Ishikawa (cell line): ENCODE measurements at regions not wholly inside any gene's neighbourhood (a gene's known extent, or its start where the extent isn't known, plus 50 kb on each side); places are given as distances from the start of the nearest gene placed in this dataset.

ENCODE experiments used
- CEBPB ChIP-seq: IDR thresholded peaks from 2 replicates; pipeline ENCODE4 v1.6.1; 2012
- CREB1 ChIP-seq: IDR thresholded peaks from 2 replicates; pipeline ENCODE4 v1.6.1; 2012; ENCODE audit warnings: low read depth
- EGR1 ChIP-seq: IDR thresholded peaks from 2 replicates; pipeline ENCODE4 v1.6.1; 2012
- EP300 ChIP-seq: IDR thresholded peaks from 2 replicates; pipeline ENCODE4 v1.6.1; 2012; ENCODE audit warnings: borderline replicate concordance
- FOXM1 ChIP-seq: IDR thresholded peaks from 2 replicates; pipeline ENCODE4 v1.6.1; 2012; ENCODE audit warnings: low read depth, borderline replicate concordance
- NFIC ChIP-seq: IDR thresholded peaks from 2 replicates; pipeline ENCODE4 v1.6.1; 2012
- RAD21 ChIP-seq: IDR thresholded peaks from 2 replicates; pipeline ENCODE4 v1.6.1; 2012; ENCODE audit warnings: low read depth
- TAF1 ChIP-seq: IDR thresholded peaks from 2 replicates; pipeline ENCODE4 v1.6.1; 2012; ENCODE audit warnings: low read depth, mild to moderate bottlenecking
- TCF12 ChIP-seq: IDR thresholded peaks from 2 replicates; pipeline ENCODE4 v1.6.1; 2012; ENCODE audit warnings: low read depth
- TEAD4 ChIP-seq: IDR thresholded peaks from 2 replicates; pipeline ENCODE4 v1.6.1; 2012
- YY1 ChIP-seq: IDR thresholded peaks from 2 replicates; pipeline ENCODE4 v1.6.1; 2012; ENCODE audit warnings: low read depth
- ZBTB7A ChIP-seq: IDR thresholded peaks from 2 replicates; pipeline ENCODE4 v1.6.1; 2012; ENCODE audit warnings: low read depth
- TF ChIP-seq, protein P1 (sequence below): IDR thresholded peaks from 2 replicates; pipeline ENCODE4 v1.6.1; 2012
- TF ChIP-seq, protein P2 (sequence below): IDR thresholded peaks from 2 replicates; pipeline ENCODE4 v1.6.1; 2012; ENCODE audit warnings: low read depth, mild to moderate bottlenecking
- TF ChIP-seq, protein P3 (sequence below): IDR thresholded peaks from 2 replicates; pipeline ENCODE4 v1.6.1; 2012

DNA sequence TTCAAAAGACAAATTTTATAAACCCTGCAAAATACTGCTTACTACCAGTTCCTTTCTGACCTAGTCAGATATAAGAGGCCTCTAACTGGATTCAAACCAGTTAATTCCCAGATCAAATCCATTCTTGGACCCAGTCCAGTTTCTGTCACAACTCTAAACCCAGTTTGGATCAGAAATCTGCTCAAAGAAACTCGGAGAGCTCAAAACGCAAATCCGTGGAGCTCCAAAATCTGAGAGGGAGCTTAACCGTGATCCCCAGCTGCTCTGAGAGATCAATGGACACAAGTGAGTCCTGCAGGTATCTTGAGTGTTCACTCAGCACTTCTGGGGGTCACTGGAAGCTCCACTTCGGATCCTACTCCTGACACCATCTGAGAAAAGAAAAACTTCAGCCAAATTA lies 348.1 kb upstream of the PTGER4 start:
- TF ChIP-seq, protein P1, sequence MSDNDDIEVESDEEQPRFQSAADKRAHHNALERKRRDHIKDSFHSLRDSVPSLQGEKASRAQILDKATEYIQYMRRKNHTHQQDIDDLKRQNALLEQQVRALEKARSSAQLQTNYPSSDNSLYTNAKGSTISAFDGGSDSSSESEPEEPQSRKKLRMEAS = no peak
- TF ChIP-seq EGR1 = no peak
- no peak for TF ChIP-seq RAD21
- no peak for TF ChIP-seq EP300

DNA sequence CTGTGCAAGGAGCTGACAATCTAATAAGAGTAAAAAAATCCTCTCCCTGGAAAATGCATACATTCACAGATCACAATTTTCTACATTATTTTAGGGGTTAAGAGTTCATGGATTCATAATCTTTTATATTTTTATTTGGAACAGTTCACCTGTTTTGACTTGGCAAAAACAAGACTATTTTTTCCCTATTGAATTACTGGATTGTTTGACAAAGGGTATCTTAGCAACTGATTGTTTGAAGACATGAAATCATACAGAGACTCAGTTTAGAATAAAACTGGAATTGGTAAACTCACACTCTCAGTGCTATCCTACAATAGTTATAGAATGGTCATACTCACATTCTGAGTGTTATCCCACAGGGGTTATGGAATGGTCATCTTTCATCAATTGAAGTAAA lies 358.2 kb upstream of the PTGER4 start:
- TF ChIP-seq, protein P2, sequence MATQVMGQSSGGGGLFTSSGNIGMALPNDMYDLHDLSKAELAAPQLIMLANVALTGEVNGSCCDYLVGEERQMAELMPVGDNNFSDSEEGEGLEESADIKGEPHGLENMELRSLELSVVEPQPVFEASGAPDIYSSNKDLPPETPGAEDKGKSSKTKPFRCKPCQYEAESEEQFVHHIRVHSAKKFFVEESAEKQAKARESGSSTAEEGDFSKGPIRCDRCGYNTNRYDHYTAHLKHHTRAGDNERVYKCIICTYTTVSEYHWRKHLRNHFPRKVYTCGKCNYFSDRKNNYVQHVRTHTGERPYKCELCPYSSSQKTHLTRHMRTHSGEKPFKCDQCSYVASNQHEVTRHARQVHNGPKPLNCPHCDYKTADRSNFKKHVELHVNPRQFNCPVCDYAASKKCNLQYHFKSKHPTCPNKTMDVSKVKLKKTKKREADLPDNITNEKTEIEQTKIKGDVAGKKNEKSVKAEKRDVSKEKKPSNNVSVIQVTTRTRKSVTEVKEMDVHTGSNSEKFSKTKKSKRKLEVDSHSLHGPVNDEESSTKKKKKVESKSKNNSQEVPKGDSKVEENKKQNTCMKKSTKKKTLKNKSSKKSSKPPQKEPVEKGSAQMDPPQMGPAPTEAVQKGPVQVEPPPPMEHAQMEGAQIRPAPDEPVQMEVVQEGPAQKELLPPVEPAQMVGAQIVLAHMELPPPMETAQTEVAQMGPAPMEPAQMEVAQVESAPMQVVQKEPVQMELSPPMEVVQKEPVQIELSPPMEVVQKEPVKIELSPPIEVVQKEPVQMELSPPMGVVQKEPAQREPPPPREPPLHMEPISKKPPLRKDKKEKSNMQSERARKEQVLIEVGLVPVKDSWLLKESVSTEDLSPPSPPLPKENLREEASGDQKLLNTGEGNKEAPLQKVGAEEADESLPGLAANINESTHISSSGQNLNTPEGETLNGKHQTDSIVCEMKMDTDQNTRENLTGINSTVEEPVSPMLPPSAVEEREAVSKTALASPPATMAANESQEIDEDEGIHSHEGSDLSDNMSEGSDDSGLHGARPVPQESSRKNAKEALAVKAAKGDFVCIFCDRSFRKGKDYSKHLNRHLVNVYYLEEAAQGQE = no peak
- TF ChIP-seq RAD21 (no peak), TEAD4 (no peak), CREB1 (no peak), FOXM1 (no peak), TAF1 (no peak), CEBPB (no peak), NFIC (no peak), YY1 (no peak), EGR1 (no peak), ZBTB7A (no peak), TCF12 (no peak), EP300 (no peak)
- TF ChIP-seq, protein P1 = no peak
- TF ChIP-seq, protein P3, sequence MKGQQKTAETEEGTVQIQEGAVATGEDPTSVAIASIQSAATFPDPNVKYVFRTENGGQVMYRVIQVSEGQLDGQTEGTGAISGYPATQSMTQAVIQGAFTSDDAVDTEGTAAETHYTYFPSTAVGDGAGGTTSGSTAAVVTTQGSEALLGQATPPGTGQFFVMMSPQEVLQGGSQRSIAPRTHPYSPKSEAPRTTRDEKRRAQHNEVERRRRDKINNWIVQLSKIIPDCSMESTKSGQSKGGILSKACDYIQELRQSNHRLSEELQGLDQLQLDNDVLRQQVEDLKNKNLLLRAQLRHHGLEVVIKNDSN = no peak

DNA sequence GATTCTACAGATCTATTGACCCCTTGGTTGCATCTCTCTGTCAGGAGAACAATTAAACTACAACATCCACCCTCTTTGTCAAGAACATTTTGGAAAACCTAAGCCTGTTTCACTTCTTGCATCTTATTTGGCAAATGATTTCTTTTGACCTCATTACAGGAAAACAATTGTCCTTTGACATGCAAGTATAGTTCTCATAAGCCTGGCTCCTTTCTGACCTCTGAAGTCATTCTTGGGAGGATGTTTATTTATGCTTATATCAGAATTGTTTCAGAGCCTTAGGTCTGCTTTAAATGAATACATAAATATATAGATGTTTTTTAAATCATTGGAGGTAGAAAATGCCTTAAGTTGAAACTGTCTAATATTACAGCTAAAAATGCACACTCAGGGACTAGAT lies 361.3 kb upstream of the PTGER4 start:
- TF ChIP-seq EGR1 (no peak), ZBTB7A (no peak), CREB1 (no peak), TCF12 (no peak), CEBPB (no peak), FOXM1 (no peak), RAD21 (no peak)
- TF ChIP-seq, protein P3 = no peak

DNA sequence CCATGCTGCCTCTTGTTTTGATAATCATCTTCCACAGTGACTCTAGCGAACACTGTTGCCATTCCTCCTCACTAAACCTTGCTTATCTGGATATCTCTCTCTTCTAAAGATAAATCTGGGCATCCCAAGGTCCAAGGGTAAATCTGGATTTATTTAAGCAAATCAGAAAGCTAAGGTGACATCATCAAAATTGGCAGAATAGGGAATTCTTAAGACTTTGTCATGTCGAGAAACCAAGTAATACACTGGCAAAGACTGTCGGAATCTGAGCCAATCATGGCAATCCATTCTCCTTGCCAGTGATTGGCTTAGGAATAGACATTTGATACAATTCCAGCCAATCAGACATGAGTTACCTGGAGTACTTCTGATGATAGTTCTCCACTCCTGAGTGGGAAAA lies 362.7 kb upstream of the PTGER4 start:
- no peak for TF ChIP-seq TAF1
- TF ChIP-seq, protein P3 = no peak
- TF ChIP-seq TCF12 = no peak
- no peak for TF ChIP-seq TEAD4
- TF ChIP-seq ZBTB7A = no peak
- TF ChIP-seq RAD21 = no peak
- TF ChIP-seq EP300 = no peak
- TF ChIP-seq CREB1 = no peak
- TF ChIP-seq YY1 = no peak
- TF ChIP-seq EGR1 = no peak
- TF ChIP-seq, protein P1 = no peak
- no peak for TF ChIP-seq NFIC
- no peak for TF ChIP-seq FOXM1
- TF ChIP-seq, protein P2 = no peak
- TF ChIP-seq CEBPB = no peak

DNA sequence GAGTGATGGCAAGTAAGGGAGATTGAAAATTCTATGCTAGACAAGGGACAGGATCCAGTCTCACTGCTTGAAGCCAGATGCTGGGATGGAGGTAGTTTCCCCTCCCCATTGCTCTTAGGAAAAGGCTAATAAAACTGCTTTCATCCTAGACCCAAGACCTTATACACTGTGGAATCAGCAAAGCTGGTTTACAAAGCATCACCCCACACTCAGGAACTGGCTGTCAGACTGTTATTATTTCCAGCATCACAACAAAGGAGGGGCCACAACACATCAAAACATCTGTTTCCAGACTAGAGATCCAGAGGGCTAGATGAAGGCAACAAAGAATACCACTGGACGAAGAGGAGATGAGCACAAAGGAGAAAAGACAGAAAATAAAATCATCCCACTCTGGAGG lies 364.6 kb upstream of the PTGER4 start:
- TF ChIP-seq, protein P2 = no peak
- no peak for TF ChIP-seq TEAD4
- no peak for TF ChIP-seq CEBPB
- no peak for TF ChIP-seq YY1
- no peak for TF ChIP-seq RAD21
- TF ChIP-seq, protein P1 = no peak
- TF ChIP-seq TCF12 = no peak
- TF ChIP-seq EGR1 = no peak
- no peak for TF ChIP-seq CREB1
- TF ChIP-seq, protein P3 = no peak
- TF ChIP-seq FOXM1 = no peak
- TF ChIP-seq ZBTB7A = no peak
- no peak for TF ChIP-seq TAF1
- no peak for TF ChIP-seq EP300
